ENCODE measurements at regions not wholly inside any gene's neighbourhood (a gene's known extent, or its start where the extent isn't known, plus 50 kb on each side); places are given as distances from the start of the nearest gene placed in this dataset.
"Not testable (repeated sequence)": the region's sequence is repeated elsewhere in the genome, so short reads cannot be mapped to it uniquely, and the experiment has no call there.

DNA sequence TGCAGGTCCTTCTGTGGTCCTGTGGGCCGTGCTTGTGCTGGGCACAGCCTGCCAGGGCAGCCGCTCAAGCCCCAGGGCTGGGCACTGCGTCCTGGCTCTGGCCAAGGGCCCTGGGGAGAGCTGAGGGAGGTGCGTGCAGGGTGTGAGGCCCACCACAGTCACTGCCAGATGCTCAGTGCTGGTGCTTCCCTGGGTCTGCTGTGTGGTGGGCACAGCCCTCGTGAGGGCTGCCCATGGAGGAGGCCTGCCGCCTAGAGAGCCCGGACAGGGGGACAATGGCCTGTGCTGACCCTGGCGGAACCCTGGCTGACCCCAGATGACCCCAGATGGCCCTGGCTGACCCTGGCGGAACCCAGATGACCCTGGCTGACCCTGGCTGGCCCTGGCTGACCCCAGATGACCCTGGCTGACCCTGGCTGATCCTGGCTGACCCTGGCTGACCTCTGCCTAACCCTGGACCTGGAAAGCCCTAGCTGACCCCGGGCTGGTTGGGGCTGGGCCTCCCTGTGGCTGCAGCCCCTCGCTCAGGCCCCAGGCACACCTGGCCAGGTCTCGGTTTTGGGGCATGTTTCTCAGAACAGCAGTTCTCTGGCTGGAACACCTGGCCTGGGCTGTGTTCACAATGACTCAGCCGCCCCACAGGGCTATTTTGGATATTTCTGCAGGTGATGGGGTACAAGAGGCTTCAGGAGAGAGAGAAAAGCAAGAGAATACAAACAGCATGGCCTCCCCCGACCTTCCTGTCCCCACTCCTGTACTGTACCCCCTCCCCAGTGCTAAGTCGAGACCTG lies 55.4 kb downstream of the TMEM121 start:
- peak; percentile 46 for DNase-seq (ENCODE audit: low spot score)

DNA sequence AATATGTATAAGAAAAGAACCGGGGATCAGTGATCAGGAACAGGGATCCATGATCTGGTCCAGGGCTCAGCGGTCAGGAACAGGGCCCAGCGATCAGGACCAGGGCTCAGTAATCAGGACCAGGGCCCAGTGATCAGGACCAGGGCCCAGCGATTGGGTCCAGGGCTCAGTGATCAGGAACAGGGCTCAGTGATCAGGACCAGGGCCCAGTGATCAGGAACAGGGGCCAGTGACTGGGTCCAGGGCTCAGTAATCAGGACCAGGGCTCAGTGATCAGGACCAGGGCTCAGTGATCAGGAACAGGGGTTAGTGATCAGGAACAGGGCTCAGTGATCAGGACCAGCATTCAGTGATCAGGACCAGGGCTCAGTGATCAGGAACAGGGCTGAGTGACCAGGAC lies 56.3 kb downstream of the TMEM121 start:
- DNase-seq (ENCODE audit: low spot score): peak; percentile 74

DNA sequence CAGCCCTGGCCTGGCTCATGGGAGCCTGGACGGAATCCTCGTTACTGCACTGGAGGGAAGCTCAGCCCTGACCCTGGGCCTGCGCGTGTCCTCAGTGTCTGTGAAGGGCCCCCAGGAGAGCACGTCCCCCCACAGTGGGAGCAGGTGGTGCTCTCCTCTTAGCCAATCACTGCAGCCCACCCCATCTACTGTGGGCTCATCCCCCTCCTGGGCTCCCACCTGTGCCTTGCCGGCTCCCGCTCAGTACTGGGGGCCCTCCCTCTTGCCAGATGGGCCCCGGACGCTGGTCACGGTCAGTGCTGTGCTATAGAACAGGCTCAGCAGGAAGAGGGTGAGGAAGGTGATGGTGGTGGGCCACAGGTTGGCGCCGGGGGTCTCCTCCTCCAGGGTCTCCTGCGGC lies 57.5 kb downstream of the TMEM121 start:
- DNase-seq (ENCODE audit: low spot score): not testable (repeated sequence)

DNA sequence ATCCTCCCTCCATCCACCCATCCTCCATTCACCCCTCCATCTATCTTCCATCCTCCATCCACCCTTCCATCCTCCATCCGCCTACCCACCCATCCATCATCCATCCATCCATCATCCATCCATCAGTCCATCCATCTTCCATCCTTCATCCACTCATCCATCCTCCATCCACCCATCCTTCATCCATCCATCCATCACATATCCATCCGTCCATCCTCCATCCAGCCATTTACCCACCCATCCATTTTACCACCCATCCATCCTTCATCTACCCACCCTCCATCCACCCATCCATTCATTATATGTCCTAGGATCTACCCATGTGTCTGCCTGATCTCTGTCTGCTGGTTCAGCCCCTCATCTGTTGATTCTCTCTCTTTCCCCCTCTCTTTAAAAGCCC lies 58.9 kb downstream of the TMEM121 start:
- not testable (repeated sequence) for DNase-seq (ENCODE audit: low spot score)

DNA sequence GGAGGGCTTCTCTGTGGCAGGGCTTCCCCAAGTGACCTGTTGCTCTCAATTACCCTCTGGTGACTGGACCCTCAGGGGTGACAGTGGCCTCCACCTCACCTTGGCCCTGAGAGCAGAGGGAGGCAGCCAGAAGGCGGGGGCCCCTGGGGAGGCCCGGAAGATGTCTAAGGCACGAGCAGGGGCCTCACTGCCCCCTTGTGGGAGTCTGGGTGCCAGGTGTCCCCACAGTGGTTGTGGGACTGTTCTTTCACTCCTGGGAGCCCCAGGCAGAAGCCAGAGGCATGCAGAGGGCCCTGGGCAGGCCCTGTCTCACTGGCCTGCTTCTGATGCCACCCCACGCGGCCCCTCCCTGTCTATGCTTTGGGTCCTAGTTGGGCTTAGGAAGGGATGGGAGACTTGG lies 59.3 kb downstream of the TMEM121 start:
- not testable (repeated sequence) for DNase-seq (ENCODE audit: low spot score)

DNA sequence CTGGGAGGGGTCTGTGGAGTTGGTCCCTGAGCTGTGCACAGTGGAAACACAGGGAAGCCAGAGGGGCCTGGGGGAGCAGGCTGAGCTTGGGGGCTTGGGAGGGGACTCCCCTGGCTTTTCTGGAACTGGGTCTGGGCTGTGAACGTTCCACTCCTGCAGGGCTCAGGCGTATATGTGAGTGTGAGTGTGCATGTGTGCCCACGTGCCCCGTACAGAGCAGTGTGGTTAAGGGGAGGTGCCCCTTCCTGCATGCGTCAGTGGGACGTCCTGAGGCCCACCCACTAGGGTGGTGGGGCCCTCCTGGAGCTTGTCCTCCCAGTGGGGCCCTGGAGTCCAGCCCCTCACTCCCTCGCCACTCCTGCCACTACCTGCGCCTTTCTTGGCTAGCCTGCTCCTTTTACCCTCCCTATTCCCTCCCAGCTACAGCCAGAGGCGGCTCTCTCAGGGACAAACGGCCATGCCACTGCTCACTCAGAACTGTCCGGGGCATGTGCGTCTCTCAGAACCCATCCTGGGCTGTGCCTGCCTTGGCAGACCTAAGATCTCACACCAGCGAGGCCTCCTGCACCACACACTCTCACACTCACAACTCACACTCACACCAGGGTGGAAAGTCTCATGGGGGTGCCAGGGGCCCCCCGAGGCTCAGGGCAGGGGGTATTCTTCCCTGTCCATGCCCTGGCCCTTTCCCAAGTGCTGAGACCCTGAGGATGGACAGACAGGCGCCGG lies 59.9 kb downstream of the TMEM121 start:
- peak; percentile 18 for DNase-seq (ENCODE audit: low spot score)

DNA sequence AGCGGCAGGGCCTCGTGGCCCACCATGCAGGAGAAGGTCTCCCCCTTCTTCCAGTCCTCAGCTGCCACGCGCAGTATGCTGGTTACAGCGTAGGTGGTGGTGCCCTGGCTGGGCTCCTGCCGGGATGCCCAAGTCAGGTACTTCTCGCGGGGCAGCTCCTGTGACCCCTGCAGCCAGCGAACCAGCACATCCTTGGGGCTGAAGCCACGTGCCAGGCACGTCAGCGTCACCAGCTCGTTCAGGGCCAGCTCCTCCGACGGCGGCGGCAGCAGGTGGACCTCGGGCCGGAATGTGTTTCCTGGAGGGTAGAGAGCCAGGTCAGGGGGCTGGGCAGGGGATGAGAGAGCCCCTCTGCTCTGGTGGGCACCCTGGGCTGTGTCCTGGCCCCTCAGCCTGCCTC lies 60.7 kb downstream of the TMEM121 start:
- not testable (repeated sequence) for DNase-seq (ENCODE audit: low spot score)

DNA sequence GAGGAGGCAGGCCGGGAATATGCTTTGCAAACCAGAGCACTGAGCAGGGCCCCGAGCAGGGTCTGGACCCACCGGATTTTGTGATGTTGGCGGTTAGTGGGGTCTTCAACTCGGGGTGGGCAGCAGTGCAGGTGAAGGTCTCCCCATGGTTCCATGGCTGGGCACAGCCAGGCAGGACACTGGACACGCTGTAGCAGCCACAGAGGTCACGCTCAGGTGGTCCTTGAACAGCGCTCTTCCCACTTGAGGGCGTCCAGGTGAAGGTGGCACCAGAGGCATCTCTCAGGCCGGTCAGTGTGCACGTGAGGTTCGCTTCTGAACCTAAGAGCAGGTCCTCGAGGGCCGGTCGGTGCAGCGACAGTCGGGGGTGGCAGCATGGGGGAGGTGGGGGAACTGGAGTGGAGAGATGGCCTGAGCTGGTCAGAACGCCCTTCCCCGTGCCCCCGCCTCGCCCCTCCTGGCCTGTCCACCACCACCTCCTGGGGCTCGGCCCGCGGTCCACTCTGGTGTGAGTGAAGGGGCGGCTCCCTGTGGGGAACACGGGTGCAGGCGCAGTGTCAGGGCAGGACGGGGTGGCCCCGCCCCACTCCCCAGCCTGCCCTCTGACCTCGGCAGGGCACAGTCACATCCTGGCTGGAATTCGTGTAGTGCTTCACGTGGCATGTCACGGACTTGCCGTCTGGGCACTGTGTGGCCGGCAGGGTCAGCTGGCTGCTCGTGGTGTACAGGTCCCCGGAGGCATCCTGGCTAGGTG lies 61.3 kb downstream of the TMEM121 start:
- peak; percentile 46 for DNase-seq (ENCODE audit: low spot score)

DNA sequence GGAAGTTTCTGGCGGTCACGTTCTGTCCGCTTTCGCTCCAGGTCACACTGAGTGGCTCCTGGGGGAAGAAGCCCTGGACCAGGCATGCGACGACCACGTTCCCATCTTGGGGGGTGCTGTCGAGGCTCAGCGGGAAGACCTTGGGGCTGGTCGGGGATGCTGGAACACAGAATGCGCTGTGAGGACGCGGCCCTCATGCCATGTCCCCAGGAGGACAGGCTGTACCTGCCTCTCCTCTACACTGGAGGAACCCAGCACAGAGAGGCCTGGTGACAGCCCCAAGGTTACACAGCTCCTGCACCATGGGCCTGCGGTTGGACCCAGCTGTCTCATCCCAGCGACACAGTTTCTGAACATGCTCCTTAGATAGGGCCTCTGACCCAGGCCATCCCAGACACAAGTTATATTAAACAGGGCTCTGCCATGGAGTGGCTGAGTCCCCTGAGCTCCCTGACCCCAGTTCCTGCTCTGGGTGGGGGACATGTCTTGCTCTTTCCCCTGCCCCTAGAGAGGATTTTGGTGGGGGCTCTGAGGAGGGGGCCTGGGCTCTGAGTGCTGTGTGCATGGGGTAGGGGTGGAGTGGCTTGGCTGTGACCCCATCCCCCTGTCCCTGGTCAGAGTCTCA lies 62.0 kb downstream of the TMEM121 start:
- peak; percentile 41 for DNase-seq (ENCODE audit: low spot score)

DNA sequence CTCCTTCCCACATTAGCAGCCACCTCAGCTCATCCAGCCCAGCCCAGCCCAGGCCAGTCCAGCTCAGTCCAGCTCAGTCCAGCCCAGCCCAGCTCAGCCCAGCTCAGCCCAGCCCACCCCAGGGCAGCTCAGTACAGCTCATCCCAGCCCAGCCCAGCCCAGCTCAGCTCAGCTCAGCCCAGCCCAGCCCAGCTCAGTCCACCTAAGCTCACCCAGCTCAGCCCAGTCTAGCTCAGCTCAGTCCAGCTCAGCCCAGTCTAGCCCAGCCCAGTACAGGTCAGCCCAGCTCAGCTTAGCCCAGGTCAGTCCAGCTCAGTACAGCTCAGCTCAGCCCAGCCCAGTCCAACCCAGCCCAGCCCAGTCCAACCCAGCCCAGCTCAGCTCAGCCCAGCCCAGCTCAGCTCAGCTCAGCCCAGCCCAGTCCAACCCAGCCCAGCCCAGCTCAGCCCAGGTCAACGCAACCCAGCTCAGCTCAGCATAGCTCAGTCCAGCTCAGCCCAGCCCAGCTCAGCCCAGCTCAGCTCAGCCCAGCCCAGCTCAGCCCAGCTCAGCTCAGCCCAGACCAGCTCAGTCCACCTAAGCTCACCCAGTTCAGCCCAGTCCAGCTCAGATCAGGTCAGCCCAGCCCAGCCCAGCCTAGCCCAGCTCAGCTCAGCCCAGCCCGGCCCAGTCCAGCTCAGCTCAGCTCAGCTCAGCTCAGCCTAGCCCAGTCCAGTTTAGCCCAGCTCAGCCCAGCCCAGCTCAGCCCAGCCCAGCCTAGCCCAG lies 63.0 kb downstream of the TMEM121 start:
- peak; percentile 60 for DNase-seq (ENCODE audit: low spot score)

DNA sequence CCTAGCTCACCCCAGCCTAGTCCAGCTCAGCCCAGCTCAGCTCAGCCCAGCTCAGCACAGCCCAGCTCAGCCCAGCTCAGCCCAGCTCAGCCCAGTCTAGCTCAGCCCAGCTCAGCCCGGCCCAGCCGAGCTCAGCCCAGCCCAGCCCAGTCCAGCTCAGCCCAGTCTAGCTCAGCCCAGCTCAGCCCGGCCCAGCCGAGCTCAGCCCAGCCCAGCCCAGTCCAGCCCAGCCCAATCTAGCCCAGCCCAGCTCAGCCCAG lies 63.5 kb downstream of the TMEM121 start:
- DNase-seq (ENCODE audit: low spot score): not testable (repeated sequence)

DNA sequence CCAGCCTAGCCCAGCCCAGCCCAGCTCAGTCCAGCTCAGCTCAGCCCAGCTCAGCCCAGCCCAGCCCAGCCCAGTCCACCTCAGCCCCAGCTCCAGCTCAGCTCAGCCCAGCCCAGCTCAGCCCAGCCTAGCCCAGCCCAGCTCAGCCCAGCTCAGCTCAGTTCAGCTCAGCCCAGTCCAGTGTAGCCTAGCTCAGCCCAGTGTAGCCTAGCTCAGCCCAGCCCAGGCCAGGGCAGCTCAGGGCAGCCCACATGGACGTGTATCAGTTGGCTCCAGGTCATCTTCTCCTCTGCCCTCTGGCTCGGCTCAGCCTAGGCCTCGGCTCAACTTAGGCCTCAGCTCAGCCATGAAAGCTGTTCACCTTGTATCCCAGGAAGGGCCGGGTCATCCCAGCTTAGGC lies 64.7 kb downstream of the TMEM121 start:
- peak; percentile 48 for DNase-seq (ENCODE audit: low spot score)

DNA sequence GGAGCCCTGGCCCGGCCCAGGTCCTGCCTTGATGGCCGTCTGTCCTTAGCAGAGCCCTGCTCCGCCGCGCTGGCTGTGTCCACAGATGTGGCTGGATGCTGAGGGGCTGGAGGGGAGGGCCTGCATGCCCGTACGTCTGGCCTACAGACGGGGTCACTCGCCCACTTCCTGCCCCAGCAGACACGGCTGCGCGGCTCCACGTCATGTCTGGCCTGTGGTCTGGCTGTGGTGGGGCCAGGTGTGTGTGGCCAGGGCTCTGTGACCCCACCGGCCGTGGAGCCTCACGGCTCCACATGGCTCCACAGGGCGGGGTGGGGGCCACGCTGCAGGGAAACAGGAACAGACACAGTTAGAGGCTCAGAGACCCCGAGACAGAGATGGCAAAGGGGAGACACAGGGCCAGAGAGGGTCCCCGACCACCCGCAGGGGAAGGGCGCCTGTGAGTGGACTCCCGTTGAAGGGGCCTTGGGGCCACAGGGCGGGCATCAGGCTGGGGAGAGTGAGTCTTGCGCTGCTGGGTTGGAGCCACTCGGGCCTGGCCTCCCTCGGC lies 65.5 kb downstream of the TMEM121 start:
- DNase-seq (ENCODE audit: low spot score): peak; percentile 41

DNA sequence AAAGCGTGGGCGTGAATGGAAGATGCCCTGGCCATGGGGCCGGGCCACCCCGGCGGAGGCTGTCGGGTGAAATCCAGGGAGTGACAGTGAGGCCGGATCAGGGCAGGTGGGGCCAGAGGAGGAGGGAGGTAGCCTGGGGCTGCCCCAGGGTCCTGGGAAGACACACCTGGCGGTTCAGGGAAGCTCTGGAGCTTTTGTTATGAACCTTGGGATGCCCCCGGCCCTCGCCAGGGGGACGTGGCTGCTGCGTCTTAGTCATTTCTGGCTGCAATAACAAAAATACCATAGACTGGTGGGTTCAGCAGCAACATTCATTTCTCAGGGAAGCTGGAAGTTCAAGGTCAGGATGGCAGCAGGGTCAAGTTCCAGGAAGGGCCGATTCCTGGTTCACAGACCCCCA lies 66.3 kb downstream of the TMEM121 start:
- not testable (repeated sequence) for DNase-seq (ENCODE audit: low spot score)

DNA sequence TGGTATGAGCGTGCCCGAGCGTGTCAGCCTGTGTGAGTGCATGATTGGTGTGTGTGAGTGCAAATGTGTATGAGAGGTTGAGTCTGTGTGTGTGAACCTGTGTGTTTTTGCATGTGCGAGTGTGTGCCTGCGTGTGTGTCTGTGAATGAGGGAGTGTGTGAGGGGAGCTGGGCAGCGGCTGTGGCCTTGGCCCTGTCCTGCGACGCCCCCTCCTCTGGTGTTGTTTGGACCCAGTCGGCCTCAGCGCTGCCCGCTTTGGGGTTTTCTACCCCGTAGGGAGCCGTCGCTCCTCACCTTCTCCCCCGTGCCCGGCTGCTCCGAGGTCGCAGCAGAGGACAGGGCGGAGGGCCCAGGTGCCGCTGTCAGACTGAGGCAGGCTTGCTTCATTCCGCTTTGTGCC lies 69.0 kb downstream of the TMEM121 start:
- DNase-seq (ENCODE audit: low spot score): not testable (repeated sequence)

DNA sequence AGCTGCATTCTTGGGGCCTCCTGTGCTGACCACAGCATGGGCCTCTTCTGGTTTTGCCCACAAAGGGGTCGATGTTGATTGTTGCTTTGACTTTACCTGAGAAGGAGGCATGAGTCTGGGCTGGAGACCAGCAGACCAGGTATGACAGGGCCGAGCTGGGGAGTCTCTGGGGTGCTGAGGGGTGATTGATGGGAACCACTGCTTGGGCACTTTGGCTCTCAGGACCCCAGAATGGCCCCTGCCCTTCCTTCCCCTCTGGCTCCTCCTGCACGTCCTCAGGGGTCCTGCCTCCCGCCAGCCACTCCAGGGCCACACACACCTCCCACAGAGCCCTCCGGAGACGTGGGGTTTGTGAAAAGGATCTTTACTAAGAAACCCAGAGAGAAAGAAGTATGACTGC lies 70.0 kb downstream of the TMEM121 start:
- DNase-seq (ENCODE audit: low spot score): not testable (repeated sequence)

DNA sequence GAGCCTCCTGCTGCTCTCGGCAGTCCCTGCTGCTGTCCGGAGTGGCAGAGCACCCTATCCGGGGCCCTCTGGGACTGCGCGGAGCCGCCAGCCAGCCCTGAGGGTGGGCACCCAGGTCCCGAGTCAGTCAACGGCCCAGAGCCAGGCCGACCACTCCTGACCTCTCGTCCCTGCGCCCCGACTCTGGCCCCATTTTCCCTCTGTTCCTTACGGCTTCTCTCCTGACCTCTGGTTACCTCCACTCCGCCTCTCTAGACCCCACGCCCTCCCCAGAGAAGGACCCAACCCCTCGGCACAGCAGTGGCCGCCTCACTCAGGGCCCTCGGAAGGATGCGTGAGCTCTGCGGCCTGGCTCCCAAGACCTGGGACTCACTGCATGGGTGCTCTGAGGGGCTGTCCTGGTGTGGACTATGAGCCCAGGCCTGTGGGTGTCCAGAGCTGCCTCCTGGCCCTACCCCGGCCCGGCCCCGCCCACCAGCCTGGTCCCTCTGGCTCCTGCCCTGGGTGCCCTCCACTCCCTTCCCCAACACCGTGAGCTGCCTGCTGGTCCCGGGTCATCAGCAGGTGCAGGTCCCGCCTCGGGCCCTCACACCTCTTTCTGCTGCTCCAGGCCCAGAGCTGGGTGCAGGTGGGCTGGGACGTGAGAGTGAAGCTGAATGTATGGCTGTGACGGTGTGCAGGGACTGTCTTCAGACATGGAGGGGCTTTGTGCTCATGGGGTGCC lies 71.8 kb downstream of the TMEM121 start:
- DNase-seq (ENCODE audit: low spot score): not testable (repeated sequence)

DNA sequence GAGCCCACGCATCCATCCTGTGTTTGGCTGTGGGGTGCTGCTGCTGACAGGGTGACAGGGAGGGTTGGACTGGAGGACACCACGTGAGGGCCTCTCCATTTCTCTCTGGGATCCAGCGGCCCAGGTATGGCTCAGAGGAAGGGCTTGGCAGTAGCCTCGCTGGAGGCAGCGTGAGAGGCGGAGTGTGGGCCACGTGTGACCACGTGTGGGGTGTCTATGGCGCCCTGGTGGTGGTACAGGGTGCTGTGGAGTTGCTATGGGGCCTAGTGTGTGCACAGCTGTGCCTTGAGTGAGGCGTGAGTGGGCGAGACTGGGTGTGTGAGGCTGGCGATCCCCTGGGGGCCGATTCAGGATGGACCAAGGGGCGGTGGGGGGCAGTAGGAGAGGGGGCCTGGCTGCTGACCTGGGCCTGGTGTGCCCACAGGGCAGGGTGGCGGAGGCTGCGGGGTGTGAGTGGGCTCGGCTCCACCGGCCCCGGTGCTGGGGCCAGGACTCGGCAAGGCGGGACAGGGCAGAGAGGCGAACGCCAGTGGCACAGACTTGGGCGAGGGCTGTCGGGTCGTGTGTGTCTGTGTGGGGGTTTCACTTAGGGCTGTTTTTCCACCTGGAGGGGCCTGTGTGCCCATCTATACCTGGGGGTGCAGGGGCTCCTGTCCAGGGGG lies 72.7 kb downstream of the TMEM121 start:
- not testable (repeated sequence) for DNase-seq (ENCODE audit: low spot score)

DNA sequence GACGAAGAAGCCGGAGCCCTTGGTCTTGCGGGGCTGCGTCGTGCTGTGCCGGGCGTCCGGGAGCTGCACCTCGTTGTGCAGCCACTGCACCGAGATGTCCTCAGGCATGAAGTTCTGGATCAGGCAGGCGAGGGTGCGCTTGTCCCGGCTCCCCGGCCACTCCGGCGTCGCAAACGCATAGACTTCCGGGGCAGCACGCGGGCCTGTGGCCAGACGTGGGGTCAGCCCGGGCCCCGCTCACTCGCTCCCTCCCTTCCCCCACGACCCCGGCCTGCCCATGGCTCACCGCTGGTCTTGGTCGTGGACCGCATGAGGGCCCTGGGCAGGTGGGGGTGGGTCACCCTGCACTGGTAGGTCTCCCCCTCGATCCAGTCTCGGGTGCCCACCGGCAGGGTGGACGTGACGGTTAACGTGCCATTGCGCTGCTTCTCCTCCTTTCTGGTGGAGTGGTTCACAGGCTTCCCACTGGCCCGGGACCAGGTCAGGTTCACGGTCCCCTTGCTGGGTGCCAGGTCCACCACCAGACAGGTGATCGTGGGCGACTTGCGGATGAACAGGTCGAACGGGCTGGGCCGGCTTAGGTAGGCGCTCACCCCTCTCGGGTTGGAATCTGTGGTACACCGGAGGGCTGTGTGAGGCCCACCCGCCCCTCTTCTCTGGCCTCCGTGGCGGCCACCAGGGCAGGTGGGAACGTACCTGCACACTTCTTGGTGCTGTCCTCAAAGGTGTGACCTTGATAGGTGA lies 74.0 kb downstream of the TMEM121 start:
- DNase-seq (ENCODE audit: low spot score): peak; percentile 50

Measured in left forelimb (tissue), 1 donor.